ENCODE measurements at regions not wholly inside any gene's neighbourhood (a gene's known extent, or its start where the extent isn't known, plus 50 kb on each side); places are given as distances from the start of the nearest gene placed in this dataset.

DNA sequence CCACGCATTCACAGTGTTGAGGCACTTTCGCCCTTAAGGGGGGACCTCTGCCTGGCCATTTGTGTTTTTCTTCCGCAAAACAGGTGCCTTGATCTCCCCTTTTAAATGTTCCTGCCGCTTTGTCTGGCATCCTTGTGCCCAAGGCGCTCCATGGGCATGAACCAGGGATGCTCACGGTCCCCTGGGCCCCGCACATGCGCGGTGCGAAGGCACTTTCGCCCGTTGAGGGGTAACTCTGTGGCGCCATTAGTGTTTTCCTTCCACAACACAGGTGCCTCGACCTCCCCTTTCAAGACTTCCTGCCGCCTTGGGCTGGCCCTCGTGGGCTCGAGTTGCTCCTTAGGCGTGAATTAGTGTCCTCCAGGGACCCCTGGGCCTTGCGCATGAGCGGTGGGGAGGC, 335.5 kb downstream of the ALG10 start:
- TF ChIP-seq CTCF (IDR thresholded peaks at IDR 0.05) (no peak), POLR2A (IDR thresholded peaks at IDR 0.05) (no peak)

All from testis (tissue), 2 donors.